ENCODE measurements at regions not wholly inside any gene's neighbourhood (a gene's known extent, or its start where the extent isn't known, plus 50 kb on each side); places are given as distances from the start of the nearest gene placed in this dataset.
"Not testable (repeated sequence)": the region's sequence is repeated elsewhere in the genome, so short reads cannot be mapped to it uniquely, and the experiment has no call there.

- H3K4me1 Mint-ChIP-seq: no peaks in the 10 kb centered on the region
- H3K36me3 Mint-ChIP-seq: no peaks in the 10 kb centered on the region
- H3K4me3 Mint-ChIP-seq: peak overlapping the region in 1 of 4 donors; percentile 33
- no peak overlapping the region for H3K27ac Mint-ChIP-seq
- peaks cover 2 to 4% (median 3%) of the 10 kb centered on the region in 3 donors for H3K9me3 Mint-ChIP-seq
- H3K27me3 Mint-ChIP-seq: no peaks in the 10 kb centered on the region
These were observed 934.8 kb upstream of the GYPC start for GRCh38 chr2:125721072-125721721.

DNA sequence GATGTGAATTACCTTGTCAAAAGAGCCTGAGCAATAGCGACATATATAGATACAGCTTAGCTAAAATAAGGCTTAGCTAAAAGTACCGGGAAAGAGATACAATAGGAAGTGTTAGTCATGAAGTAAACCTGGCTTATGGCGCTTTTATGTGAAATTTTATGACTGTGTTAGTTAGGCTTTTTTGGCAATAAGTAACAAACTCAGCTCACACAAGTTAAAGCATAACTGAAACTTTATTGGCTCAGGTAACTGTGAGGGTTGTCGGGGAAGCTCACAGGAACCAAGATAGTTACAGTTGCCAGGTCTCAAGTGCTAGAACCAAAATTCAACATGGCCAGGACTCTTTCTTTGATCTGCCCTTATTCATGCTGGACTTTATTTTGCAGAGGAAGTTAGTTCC is 925.0 kb upstream of the GYPC start:
- H3K27me3 Mint-ChIP-seq: no peaks in the 10 kb centered on the region
- H3K4me3 Mint-ChIP-seq: no peak overlapping the region
- H3K27ac Mint-ChIP-seq: no peak overlapping the region
- H3K36me3 Mint-ChIP-seq: no peaks in the 10 kb centered on the region
- no peaks in the 10 kb centered on the region for H3K4me1 Mint-ChIP-seq
- H3K9me3 Mint-ChIP-seq: peaks cover 0 to 9% (median 3%) of the 10 kb centered on the region in 3 donors

- no peaks in the 10 kb centered on the region for H3K27me3 Mint-ChIP-seq
- H3K4me1 Mint-ChIP-seq: no peaks in the 10 kb centered on the region
- peaks cover 2 to 28% (median 5%) of the 10 kb centered on the region in 3 donors for H3K9me3 Mint-ChIP-seq
- H3K4me3 Mint-ChIP-seq: no peak overlapping the region
- H3K36me3 Mint-ChIP-seq: no peaks in the 10 kb centered on the region
- no peak overlapping the region for H3K27ac Mint-ChIP-seq
These were observed 919.7 kb upstream of the GYPC start for GRCh38 chr2:125736306-125736705.

DNA sequence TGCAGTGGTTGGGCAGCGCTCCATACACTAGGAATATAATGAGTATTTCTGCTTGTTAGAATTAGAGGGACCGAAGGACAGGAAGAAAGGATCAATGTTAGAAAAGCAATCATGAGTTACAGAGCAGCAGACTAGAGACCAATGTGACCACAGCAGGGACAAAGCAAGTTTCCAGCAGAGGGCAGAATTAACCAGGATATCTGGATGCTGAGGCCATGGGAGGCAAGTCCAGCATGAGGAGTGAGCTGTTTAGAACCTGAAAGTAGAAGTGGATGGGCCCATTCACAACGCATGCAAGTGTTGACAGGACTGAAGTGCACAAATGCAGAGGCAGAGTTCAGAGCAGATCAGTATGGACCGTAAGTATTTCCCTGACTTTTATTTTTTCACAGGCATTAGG is 910.4 kb upstream of the GYPC start:
- H3K4me1 Mint-ChIP-seq: no peaks in the 10 kb centered on the region
- H3K4me3 Mint-ChIP-seq: no peak overlapping the region
- H3K9me3 Mint-ChIP-seq: peaks cover 0 to 16% (median 2%) of the 10 kb centered on the region in 3 donors
- no peaks in the 10 kb centered on the region for H3K27me3 Mint-ChIP-seq
- H3K36me3 Mint-ChIP-seq: peaks cover 1% of the 10 kb centered on the region
- H3K27ac Mint-ChIP-seq: peak overlapping the region in 1 of 3 donors; percentile 58

DNA sequence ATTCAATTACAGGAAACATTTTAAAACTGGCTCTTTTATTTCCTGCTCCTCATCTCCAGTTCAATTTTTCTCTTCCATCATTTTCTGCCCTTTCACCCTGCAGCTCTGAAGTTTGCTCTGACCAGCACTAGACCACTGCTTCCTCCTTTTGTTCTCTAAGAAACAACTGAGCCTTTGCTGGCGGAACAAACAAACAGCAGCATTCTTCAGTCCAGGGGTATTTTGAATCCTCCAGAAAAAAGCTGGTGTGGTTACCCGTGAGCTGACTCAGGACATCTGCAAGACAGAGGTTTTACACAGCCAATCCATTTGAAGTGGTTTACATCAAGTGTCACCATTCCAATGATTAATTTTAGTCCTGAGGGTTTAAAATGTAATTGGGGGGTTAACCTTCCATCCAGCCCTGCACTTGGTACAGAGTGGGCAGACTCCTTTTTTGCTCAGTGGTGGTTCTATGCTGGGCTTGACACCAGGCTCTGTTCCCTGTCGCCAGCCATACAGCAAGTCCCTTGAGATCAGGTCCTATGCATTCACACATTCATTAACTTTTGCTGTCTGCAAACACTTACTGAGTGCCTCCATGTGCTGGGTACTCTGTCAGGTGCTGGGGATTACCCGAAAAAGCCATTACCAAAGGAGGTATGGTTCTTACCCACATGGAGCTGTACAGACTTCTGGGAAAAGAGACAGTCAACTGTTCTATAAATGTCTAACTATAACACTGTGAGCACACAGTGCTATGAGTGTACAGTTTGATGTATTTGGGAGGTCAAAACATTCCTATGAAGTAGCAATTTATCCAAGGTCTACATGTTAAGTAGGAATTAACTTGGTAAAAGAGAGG is 909.4 kb upstream of the GYPC start:
- Mint-ChIP-seq H3K9me3 (peaks cover 0 to 11% (median 2%) of the 10 kb centered on the region in 3 donors), H3K4me3 (no peak overlapping the region), H3K4me1 (no peaks in the 10 kb centered on the region), H3K27me3 (no peaks in the 10 kb centered on the region), H3K27ac (no peak overlapping the region), H3K36me3 (peaks cover 1% of the 10 kb centered on the region)

DNA sequence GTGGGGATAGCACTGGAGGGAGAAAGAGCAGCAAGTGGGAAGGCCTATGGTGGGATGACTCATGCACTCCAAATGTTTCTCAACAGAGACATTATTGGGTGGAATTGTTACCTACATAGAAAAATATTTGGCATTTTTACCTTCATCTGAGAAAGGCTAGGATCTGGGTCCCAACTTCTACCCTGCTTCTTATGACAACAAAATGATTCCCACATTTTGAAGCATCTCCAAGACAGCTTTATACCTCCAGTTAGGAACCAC is 908.9 kb upstream of the GYPC start:
- no peak overlapping the region for H3K4me3 Mint-ChIP-seq
- H3K36me3 Mint-ChIP-seq: peaks cover 1% of the 10 kb centered on the region
- H3K27ac Mint-ChIP-seq: no peak overlapping the region
- H3K4me1 Mint-ChIP-seq: no peaks in the 10 kb centered on the region
- H3K9me3 Mint-ChIP-seq: peaks cover 0 to 11% (median 2%) of the 10 kb centered on the region in 3 donors
- H3K27me3 Mint-ChIP-seq: no peaks in the 10 kb centered on the region

- no peaks in the 10 kb centered on the region for H3K4me1 Mint-ChIP-seq
- peaks cover 0 to 12% (median 7%) of the 10 kb centered on the region in 3 donors for H3K9me3 Mint-ChIP-seq
- no peak overlapping the region for H3K27ac Mint-ChIP-seq
- no peaks in the 10 kb centered on the region for H3K27me3 Mint-ChIP-seq
- H3K4me3 Mint-ChIP-seq: no peak overlapping the region
- no peaks in the 10 kb centered on the region for H3K36me3 Mint-ChIP-seq
These were observed 899.5 kb upstream of the GYPC start for GRCh38 chr2:125756431-125756830.

DNA sequence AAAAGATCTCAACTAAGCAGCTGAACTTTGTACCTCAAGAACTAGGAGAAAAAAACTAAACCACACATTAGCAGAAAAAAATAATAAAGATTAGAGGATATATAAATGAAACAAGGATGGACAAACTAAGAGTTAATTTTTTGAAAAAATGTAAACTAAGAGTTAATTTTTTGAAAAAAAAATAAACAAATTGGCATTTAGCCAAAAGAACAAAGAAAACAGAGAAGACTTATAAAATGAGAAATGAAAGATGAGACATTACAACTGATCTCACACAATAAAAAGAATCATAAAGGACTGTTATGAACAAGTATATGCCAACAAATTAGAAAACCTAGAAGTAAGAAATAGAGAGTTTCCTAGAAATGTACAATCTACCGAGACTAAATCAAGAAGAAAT is 859.2 kb upstream of the GYPC start:
- no peak overlapping the region for H3K27ac Mint-ChIP-seq
- H3K9me3 Mint-ChIP-seq: peaks cover 5 to 15% (median 8%) of the 10 kb centered on the region in 3 donors
- no peaks in the 10 kb centered on the region for H3K27me3 Mint-ChIP-seq
- peaks cover 2% of the 10 kb centered on the region for H3K36me3 Mint-ChIP-seq
- H3K4me1 Mint-ChIP-seq: no peaks in the 10 kb centered on the region
- no peak overlapping the region for H3K4me3 Mint-ChIP-seq

DNA sequence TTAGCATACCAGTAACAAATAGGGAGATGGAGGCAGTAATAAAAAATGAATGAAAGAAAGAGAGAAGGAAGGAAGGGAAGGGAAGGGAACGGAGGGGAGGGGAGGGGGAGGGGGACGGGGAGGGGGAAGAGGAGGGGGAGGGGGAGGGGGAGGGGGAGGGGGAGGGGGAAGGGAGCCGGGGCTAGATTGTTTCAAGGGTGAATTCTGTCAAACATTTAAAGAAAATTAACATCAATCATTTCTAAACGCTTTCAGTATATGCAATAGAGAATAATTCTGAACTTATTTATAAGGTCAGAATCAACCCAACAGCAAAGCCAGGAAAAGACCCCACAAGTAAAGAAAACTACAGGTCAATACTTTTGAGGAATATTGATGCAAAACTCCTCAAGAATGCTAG is 858.8 kb upstream of the GYPC start:
- Mint-ChIP-seq H3K27ac (no peak overlapping the region), H3K9me3 (peaks cover 5 to 17% (median 9%) of the 10 kb centered on the region in 3 donors), H3K4me3 (no peak overlapping the region), H3K4me1 (no peaks in the 10 kb centered on the region), H3K27me3 (no peaks in the 10 kb centered on the region), H3K36me3 (peaks cover 2% of the 10 kb centered on the region)

DNA sequence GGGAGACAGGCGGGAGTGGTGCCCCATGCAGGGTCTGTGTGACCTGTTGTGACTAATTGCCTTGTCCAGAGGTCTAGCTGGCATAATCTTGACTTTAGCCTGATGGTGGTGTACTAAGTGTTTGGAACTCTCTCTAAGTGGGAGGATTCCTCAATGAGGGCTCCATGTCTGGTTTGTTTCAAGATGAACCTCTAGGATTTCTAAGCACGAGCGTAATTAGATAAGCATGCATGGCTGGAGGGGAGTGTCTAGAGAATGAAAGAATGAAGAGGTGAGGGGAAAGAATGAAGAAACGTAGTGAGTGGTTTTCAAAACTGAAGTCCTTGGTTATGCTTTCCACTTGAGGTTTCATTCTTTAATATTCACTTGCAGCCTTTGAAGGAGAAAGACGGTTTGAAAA is 833.2 kb upstream of the GYPC start:
- no peak overlapping the region for H3K27ac Mint-ChIP-seq
- H3K9me3 Mint-ChIP-seq: peaks cover 0 to 7% (median 3%) of the 10 kb centered on the region in 3 donors
- H3K4me1 Mint-ChIP-seq: no peaks in the 10 kb centered on the region
- H3K27me3 Mint-ChIP-seq: no peaks in the 10 kb centered on the region
- no peak overlapping the region for H3K4me3 Mint-ChIP-seq
- no peaks in the 10 kb centered on the region for H3K36me3 Mint-ChIP-seq

DNA sequence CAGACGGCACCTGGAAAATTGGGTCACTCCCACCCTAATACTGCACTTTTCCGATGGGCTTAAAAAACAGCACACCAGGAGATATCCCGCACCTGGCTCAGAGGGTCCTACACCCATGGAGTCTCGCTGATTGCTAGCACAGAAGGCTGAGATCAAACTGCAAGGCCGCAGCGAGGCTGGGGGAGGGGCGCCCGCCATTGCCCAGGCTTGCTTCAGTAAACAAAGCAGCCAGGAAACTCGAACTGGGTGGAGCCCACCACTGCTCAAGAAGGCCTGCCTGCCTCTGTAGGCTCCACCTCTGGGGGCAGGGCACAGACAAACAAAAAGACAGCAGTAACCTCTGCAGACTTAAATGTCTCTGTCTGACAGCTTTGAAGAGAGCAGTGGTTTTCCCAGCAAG is 830.2 kb upstream of the GYPC start:
- H3K27me3 Mint-ChIP-seq, H3K4me3 Mint-ChIP-seq, H3K36me3 Mint-ChIP-seq, H3K9me3 Mint-ChIP-seq, H3K4me1 Mint-ChIP-seq, H3K27ac Mint-ChIP-seq: not testable (repeated sequence)

- Mint-ChIP-seq H3K9me3 (peaks cover 0 to 14% (median 1%) of the 10 kb centered on the region in 3 donors), H3K4me1 (no peaks in the 10 kb centered on the region), H3K4me3 (no peak overlapping the region), H3K36me3 (no peaks in the 10 kb centered on the region), H3K27ac (no peak overlapping the region), H3K27me3 (no peaks in the 10 kb centered on the region)
These were observed 818.8 kb upstream of the GYPC start for GRCh38 chr2:125837128-125837527.

- Mint-ChIP-seq H3K27me3 (no peaks in the 10 kb centered on the region), H3K27ac (no peak overlapping the region), H3K4me3 (no peak overlapping the region), H3K9me3 (peaks cover 0 to 14% (median 1%) of the 10 kb centered on the region in 3 donors), H3K4me1 (no peaks in the 10 kb centered on the region), H3K36me3 (no peaks in the 10 kb centered on the region)
These were observed 818.3 kb upstream of the GYPC start for GRCh38 chr2:125837611-125838010.

DNA sequence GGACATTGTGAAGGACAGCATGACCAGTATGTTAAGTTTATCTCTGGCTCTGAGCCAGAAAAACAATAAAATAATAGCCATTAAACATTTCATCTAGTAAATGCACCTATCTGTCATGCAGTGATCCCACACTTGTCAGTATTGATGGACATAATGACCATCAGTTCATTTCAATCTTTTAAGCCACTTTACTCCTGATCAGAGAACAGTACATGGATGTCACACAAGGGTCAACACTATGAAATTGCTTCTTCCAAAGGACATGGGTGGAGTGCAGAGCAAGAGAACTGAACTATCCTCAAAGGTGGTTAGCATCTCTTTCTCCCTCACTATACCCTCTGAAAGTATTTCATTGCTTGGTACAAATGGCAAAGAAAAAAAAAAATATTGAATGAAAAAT is 816.0 kb upstream of the GYPC start:
- Mint-ChIP-seq H3K27ac (no peak overlapping the region), H3K9me3 (peaks cover 0 to 7% (median 1%) of the 10 kb centered on the region in 3 donors), H3K4me1 (no peaks in the 10 kb centered on the region), H3K4me3 (no peak overlapping the region), H3K36me3 (no peaks in the 10 kb centered on the region), H3K27me3 (no peaks in the 10 kb centered on the region)

- no peak overlapping the region for H3K27ac Mint-ChIP-seq
- no peaks in the 10 kb centered on the region for H3K27me3 Mint-ChIP-seq
- no peaks in the 10 kb centered on the region for H3K4me1 Mint-ChIP-seq
- H3K36me3 Mint-ChIP-seq: no peaks in the 10 kb centered on the region
- H3K4me3 Mint-ChIP-seq: no peak overlapping the region
- peaks cover 0 to 11% (median 1%) of the 10 kb centered on the region in 3 donors for H3K9me3 Mint-ChIP-seq
These were observed 813.9 kb upstream of the GYPC start for GRCh38 chr2:125842041-125842440.

DNA sequence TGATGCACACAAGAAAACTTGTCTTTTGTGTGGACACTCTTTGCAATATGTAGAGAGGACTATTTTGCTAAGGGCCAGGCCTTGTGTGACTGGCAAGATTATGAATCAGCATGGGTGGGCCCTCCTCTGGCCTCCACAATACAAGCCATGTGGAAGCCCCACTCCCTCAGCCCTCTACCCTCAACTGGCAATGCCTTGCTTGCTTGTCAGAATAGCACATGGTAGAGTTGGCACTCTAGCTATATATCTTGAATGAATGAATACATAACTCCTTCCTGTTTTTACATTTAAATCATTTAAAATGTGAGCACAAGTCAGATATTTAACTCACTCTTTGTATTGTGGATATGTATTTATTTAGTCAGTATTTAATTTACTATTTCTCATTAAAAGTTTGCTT is 805.4 kb upstream of the GYPC start:
- Mint-ChIP-seq H3K27me3 (no peaks in the 10 kb centered on the region), H3K4me3 (no peak overlapping the region), H3K36me3 (peaks cover 2% of the 10 kb centered on the region), H3K4me1 (no peaks in the 10 kb centered on the region), H3K27ac (no peak overlapping the region), H3K9me3 (peaks cover 0 to 8% (median 4%) of the 10 kb centered on the region in 3 donors)
